GM10266 (cell line): ENCODE measurements at regions not wholly inside any gene's neighbourhood (a gene's known extent, or its start where the extent isn't known, plus 50 kb on each side); places are given as distances from the start of the nearest gene placed in this dataset.

Experiments
- DNase-seq: peaks from one replicate; pipeline ENCODE4 v3.0.0; 2012; ENCODE audit errors: extremely low spot score
- CTCF ChIP-seq: IDR thresholded peaks from 2 replicates; pipeline ENCODE4 v1.5.1; 2012; ENCODE audit warnings: mild to moderate bottlenecking, low read depth; ENCODE audit not compliant: control insufficient read depth, insufficient read depth; ENCODE audit errors: missing control alignments

- no peak for TF ChIP-seq CTCF
- no peak for DNase-seq
These were observed 139.9 kb upstream of the UGT8 start for GRCh38 chr4:114458728-114459127.

GRCh38 chr4:114464726-114465272 lies 133.8 kb upstream of the UGT8 start:
- DNase-seq, result no peak
- no peak for TF ChIP-seq CTCF

GRCh38 chr4:114465766-114466165 lies 132.8 kb upstream of the UGT8 start:
- DNase-seq, result no peak
- TF ChIP-seq CTCF, result no peak

- TF ChIP-seq CTCF, result no peak
- no peak for DNase-seq
These were observed 132.3 kb upstream of the UGT8 start for GRCh38 chr4:114466299-114466698.

- TF ChIP-seq CTCF, result no peak
- DNase-seq, result no peak
These were observed 126.2 kb upstream of the UGT8 start for GRCh38 chr4:114472269-114473032.

- TF ChIP-seq CTCF, result no peak
- DNase-seq, result no peak
These were observed 124.3 kb upstream of the UGT8 start for GRCh38 chr4:114474188-114474800.

- TF ChIP-seq CTCF, result no peak
- no peak for DNase-seq
These were observed 122.3 kb upstream of the UGT8 start for GRCh38 chr4:114476310-114476709.
